Activated CD4-positive, alpha-beta T cell treated with anti-CD3 and anti-CD28 coated beads, Interleukin-2, amount 50 U/mL, for 1 hour (primary cell): ENCODE measurements at regions not wholly inside any gene's neighbourhood (a gene's known extent, or its start where the extent isn't known, plus 50 kb on each side); places are given as distances from the start of the nearest gene placed in this dataset.

Experiments
- DNase-seq: peaks from one replicate; pipeline ENCODE4 v3.0.0-alpha.2; 2020

DNA sequence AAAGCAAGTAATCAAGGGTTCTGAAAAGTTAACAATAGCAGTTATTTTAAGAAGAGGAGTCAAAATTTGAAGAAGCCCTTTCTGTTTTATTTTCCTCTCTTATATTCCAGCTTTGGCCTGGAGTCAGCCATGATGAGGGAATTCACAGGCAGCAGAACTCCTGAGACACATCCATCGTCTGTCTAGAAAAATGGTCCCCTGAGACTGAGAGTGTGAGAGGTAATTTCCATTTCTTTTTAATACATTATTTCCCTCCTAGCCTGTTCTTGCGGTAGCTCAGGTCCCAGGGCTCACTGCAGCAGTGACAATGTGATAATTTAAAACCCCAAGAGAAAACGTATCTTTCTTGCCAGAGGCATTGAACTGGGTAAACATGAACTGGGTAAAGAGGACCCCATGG, 296.0 kb downstream of the SMOC2 start:
- no peak for DNase-seq

DNA sequence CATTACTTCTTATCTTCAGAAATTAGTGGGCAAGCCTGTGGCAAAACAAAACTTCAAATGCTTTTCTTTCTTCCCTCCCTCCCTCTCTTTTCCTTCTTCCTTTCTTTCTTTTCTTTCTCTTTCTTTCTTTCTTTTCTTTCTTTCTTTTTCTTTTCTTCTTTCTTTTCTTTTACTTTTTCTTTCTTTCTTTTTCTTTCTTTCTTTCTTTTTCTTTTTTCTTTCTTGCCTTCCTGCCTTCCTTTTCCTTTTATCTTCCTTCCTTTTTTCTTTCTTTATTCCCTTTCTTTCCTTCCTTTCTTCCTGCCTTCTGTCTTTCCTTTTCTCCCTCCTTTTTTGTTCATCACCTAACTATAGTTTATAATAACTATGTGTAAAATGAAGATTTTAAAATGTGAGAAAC, 295.1 kb downstream of the SMOC2 start:
- no peak for DNase-seq

DNA sequence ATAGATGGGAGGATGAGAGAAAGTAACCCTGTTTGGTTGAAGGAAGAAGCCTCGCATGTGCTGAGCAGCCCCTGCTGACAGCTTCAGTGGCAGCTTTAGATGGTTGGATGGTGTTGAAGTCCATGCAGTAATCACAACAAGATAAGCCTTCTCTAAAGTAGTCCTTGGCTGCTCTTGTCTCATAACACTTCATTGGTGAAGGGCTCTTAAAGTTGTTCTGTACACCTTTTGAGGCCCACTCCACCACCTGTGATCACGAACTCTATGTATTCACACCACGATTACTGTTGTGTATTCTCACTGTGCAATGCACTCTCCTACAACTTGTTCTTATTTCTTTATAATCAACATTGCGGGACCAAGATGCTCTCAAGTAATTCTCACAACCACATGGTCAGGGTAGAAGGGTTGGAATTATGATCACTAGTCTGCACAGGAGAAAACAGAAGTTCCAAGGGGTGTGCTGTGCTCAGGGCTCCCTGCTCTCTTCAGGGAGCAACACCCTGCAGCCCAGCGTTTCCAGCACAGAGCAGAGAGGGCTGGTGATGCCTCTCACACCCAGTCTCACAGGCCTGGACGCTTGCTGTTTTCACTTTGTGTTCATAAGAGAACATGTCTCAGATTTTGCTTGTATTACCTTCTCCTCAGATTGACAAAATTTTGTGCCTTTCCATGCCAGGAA, 294.4 kb downstream of the SMOC2 start:
- DNase-seq: no peak

DNA sequence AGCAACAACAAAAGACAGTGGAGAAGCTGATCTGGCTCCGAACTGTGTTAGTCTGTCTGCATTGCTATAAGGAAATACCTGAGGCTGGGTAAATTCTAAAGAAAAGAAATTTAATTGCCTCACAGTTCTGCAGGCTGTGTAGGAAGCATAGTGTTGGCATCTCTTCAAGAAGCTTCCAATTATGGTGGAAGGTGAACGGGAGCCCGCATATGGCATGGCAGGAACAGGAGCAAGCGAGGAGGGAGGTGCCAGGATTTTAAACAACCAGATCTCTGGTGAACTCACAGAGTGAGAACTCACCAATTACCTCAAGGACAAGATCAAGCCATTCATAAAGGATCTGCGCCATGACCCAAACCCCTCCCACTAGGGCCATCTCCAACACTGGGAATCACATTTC, 293.5 kb downstream of the SMOC2 start:
- DNase-seq: no peak

DNA sequence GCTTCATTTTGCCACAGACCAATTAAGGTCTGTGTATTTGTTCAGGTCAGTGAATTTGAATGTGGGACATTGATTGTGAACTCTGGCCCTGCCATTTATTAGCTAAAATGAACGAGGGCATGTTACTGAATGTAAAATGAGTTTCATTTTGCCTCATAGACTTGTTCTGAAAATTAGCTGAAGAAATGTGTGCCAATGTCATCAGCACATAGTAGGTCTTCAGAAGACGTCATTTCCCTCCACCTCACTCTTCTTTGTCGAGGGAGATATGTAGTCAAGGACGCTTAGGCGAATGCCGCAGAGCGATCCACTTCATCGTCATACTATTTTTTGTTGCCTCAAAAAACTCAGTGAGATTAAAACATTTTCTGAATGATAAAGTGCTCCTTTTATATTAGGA, 291.7 kb downstream of the SMOC2 start:
- DNase-seq: no peak

DNA sequence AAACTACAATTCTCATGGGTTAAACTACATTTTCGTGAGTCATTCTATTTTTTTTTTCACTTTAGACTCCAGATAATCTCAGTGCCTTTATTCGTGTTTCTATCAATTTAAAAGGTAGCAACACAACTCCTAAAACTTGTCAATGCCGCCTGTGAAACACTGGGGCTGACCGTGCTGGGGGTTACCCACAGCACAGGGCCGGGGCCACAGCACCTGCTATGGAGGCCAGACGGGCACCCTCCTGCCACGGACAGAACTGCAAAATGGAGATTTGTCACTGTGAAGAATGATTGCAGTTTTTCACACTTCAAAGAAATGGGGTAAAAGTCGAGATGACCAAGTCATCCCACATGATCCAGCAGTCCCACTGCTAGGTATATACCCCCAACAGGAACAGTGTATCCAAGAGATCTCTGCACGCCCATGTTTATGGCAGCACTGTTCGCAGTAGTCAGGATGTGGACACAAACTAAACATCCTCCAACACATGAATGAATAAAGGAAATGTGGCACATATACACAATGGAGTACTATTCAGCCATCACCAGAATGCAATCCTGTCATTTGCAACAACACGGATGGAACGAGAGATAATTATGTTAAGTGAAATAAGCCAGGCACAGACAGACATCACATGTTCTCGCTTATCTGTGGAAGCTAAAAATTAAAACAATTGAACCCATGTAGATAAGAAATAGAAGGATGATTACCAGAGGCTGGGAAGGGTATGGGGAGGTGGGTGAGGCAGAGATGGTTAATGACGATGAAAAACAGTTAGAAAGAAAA, 290.1 kb downstream of the SMOC2 start:
- no peak for DNase-seq

DNA sequence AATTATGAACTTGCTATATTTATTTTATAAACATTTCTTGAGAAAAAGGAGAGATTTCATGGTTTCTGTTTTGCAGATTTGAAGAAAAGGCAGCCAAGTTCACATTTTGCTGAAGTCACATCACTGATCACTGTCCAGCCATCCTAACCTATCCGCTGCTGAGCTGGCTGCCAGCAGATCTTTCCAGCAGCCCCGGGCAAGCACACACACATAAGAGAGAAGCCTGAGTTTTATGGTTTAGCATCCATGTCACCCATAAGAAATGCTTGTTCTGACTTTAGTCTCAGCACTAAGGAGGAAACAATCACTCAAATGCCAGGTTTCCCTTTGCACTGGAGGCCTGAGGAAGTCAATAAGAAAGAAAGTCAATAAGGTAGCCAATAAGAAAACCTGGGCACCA, 287.1 kb downstream of the SMOC2 start:
- DNase-seq: no peak

DNA sequence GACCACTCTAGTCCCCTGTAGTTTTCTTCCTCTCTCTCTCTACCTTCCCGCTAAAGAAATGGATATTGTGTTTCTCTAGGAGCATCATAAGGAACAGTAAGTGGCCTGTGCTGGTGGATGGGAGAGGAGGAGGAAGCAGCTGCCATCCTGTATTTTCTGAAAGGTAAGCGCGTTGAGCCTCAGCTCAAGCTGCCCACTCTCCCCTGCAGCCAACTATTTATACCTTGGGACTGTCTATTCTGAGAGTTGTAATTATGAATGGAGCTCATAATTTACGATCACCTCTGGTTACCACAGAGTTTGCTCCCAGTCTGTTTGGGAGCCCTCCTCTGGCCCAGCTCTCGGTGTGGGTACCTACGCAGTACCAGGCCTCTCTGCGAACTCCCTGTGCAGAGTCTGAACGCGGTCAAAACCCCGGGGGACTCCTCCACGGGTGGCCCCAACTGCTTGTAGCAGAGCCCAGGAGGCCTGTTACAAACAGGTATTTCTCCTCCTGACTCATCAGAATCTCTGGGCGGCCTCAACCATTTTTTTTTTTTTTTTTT, 285.4 kb downstream of the SMOC2 start:
- no peak for DNase-seq

DNA sequence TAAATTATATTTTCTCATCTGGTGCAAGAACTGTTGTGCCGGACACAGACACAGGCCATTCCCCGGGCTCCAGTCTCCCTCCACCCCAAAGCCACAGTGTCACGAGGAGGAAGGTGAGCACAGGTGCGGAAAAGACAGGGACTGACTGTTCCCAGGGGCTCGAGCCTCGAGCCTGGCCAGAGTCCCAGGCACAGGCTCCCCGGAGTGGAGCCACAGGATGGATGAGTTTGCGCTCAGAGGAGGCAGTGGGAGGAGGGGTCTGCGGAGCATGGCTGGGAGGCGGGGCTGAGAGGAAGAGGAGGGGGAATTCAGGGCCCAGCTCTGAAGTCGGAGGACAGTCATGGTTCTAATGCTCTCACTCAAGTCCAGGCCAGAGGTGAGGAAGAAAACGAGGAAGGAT, 284.8 kb downstream of the SMOC2 start:
- DNase-seq: no peak

DNA sequence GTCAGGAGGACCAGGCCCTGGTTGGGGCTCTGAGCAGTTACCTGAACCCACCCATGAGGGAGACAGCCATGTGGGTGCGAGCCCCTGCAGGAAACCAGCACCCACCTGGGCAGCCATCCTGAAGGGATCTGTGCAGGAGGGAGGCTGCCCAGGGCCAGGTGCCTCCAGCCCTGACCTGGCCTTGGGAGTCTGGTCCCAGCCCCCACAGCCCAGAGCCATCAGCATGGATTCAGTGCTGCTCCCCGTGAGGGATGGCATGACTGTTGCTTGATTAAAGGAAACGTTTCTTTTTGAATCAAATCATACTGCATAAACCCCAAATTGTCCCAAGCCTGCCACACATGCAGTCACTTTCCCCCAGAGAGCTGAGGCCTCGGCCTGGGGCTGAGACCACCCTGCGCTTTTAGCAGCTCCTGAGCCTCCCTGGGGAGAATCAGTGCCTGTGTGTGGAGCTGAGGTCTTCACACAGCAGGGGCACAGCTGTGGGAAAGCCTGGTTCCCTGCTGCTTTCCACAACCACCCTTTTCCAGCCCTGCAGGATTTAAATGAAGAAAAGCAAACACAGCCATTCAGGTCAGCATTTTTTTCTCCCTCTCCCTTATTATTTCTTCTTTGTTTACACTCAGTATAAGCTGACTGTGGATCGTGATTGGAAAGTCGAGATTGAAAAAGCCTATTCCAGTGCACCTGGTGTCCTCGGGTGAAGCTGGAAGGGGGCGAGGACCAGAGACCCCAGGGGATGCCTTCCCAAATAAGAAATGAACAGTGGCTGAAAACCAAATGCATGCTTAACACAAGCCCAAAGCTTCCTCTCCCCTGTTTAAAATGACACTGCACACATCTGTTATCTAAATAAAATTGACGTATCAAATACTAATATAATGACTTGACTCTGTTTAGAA, 283.9 kb downstream of the SMOC2 start:
- no peak for DNase-seq

DNA sequence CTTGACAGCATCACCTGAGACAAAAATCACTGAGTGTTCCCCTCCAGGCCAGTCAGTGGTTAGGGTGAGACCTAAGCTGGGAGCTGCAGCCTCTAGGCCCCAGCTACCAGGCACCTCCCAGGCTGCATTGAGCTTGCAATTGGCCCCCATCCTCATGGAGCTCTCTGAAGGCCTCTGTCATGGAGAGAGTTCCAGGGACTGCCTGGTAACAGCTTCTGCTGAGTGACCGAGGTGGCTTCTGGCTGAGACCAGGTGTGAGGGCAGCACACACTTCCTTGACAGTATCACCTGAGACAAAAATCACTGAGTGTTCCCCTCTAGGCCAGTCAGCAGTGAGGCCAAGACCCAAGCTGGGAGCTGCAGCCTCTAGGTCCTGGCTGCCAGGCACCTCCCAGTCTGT, 283.0 kb downstream of the SMOC2 start:
- no peak for DNase-seq

DNA sequence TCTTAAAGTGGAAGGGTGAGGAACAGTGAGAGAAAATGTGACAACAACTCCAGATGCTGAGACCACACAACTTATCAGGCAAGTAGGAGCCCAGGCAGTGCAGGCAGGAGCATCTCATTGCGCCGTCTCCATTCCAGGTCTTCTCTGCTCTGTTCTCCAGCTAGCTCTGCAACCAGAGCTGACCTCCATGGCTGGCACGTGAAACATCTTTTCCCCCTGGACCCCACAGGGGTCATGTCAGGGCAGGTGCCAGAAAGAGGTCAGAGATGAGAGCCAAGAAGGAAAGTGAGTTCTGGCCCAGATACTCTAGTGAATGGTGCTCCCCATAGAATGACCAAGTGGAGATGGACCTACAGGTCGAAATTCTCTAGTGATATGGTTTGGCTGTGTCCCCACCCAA, 281.4 kb downstream of the SMOC2 start:
- DNase-seq: no peak

DNA sequence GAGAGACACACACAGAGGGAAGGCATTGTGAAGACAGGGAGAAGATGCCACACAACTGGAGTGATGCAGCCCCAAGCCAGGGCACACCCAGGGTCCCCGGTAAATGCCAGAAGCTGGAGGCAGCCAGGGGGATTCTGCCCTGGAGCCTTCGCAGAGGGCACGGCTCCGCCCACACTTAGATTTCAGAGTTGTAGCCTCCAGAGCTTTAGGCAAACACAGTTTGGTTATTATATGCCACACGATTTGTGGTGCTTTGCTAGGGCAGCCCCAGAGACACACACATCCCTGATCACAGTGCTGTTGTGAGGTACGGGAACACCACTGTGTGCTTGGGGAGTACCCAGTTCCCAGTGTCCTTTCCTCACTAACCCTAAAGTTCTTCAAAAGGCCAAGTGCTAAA, 280.6 kb downstream of the SMOC2 start:
- DNase-seq: no peak

DNA sequence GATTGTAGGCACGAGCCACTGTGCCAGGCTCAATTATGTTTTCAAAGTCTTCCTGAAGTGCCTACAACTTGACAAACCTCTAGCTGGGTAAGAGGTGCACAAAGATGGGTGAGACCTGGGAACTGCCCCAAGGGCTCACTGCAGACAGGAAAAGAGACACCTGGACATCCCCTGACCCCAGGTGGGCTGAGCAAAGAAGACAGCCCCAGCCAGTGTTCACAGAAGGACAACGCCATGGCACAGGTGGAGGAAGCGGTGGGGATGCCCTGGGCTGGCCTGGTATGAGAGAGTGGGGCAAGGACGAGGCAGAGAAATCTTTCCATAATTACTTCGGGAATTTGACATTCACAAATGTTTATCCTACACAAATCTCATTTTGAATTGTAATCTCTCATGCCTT, 278.9 kb downstream of the SMOC2 start:
- DNase-seq: no peak

DNA sequence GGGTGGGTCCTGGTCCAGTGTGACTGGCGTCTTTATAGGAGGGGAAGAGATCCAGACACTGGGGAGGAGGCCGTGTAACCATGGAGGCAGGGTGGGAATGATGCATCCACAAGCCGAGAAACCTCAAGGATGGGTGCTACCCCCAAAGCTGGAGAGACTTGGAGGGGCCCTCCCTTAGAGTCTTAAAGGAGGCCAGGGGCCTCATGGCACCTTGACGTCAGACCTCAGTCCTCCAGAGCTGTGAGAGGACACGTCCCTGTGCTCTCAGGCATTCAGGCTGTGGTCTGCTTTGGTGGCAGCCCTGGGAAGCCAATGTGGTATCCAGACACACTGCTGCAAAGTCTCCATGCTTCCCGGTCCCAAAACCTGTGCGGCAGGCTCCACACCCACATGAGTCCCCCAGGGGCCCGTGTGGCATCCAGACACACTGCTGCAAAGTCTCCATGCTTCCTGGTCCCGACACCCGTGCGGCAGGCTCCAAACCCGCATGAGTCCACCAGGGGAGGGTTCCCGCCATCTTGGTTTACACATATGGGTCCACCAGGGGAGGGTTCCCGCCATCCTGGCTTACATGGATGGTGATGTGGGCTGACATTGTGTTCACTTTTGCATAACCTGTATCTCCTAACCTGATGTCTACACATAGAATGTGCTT, 278.0 kb downstream of the SMOC2 start:
- DNase-seq: no peak
